ENCODE measurements at regions not wholly inside any gene's neighbourhood (a gene's known extent, or its start where the extent isn't known, plus 50 kb on each side); places are given as distances from the start of the nearest gene placed in this dataset.
"Not testable (repeated sequence)": the region's sequence is repeated elsewhere in the genome, so short reads cannot be mapped to it uniquely, and the experiment has no call there.

DNA sequence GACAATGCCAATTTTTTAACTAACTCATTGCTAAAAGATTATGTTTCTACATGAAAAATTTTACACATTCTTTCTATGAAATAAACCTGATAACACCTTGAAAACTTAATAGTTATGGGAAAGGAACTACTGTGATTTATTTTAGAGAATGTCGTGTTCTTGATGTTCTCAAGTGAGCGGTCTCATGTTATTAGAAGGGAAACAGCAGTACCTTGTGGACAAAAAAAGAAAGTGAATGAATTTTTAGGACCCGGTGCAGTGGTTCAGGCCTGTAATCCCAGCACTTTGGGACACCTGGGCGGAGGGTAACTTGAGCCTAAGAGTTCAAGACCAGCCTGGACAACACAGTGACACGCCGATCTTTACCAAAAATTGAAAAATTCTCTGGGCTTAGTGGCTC is 908.5 kb upstream of the DEFB115 start:
- TF ChIP-seq, protein P1, sequence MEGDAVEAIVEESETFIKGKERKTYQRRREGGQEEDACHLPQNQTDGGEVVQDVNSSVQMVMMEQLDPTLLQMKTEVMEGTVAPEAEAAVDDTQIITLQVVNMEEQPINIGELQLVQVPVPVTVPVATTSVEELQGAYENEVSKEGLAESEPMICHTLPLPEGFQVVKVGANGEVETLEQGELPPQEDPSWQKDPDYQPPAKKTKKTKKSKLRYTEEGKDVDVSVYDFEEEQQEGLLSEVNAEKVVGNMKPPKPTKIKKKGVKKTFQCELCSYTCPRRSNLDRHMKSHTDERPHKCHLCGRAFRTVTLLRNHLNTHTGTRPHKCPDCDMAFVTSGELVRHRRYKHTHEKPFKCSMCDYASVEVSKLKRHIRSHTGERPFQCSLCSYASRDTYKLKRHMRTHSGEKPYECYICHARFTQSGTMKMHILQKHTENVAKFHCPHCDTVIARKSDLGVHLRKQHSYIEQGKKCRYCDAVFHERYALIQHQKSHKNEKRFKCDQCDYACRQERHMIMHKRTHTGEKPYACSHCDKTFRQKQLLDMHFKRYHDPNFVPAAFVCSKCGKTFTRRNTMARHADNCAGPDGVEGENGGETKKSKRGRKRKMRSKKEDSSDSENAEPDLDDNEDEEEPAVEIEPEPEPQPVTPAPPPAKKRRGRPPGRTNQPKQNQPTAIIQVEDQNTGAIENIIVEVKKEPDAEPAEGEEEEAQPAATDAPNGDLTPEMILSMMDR (conservative IDR thresholded peaks at IDR 0.05 in 1 of 2, IDR thresholded peaks at IDR 0.05 in 1 of 2; ENCODE audit: low read depth in 1 of 2, low read length in 2 of 2), result peak in 1 of 2 donors; percentile 1
- not testable (repeated sequence) for TF ChIP-seq EZH2 (IDR thresholded peaks at IDR 0.05; ENCODE audit: low read length, missing control alignments)

All from fibroblast of lung (primary cell).